ENCODE measurements at regions not wholly inside any gene's neighbourhood (a gene's known extent, or its start where the extent isn't known, plus 50 kb on each side); places are given as distances from the start of the nearest gene placed in this dataset.
"Not testable (repeated sequence)": the region's sequence is repeated elsewhere in the genome, so short reads cannot be mapped to it uniquely, and the experiment has no call there.

GRCh38 chr10:45564303-45564959 lies 108.1 kb downstream of the ZFAND4 start:
- no peak for DNase-seq

DNA sequence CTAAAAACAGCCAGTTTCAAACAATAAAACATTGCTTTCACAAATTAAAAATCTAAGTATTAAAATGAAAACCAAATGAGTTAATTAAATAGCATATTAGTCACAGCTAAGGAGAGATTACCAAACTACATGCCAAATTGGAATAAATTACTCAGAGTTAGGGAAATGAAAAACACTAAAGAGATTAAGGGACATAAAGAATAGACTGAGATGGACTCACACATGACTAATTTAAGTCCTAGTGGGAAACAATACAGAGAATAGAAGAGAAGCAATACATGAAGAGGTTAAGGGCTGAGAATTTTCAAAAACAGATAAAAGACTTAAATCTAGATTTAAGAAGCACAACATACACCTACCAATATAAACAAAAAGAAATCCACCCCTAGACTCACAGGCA lies 110.6 kb downstream of the ZFAND4 start:
- DNase-seq = no peak

DNA sequence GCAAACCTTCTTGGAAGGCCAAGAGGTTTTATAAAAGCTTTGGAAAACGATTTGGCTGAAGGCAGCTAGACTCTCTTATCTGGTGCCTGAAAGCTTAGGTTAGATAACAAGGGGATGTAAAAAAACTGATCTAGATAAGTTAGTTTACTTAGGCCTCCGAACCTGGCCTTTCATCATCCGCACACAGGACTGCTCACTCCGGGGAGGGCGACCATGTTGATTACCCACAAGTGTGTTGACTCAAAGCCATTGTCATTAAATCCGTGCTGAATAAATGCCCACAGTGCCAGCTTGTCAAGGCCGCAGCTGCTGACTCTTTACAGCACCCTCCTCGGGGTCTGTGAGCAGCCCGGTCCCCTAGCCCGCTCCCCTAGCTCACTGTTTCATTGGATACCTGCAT lies 112.3 kb downstream of the ZFAND4 start:
- DNase-seq = no peak

DNA sequence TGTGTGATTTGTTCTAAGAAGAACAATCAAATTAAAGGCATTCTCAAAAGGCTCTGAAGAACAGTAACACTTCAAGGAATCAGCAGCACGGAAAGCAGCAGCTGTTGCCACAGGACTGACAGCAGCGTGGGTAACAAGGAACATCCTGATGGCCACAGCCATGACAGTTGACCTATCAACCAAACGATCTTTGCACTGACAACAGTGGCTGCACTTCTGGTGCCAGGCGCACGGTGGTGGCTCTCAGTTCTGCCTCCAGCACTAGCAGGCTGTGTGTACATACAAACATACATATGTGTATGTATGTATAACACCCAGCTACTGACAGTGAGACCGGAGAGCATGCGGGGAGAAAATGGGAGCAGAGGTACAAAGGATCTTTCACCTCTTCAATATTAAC lies 114.1 kb downstream of the ZFAND4 start:
- no peak for DNase-seq

DNA sequence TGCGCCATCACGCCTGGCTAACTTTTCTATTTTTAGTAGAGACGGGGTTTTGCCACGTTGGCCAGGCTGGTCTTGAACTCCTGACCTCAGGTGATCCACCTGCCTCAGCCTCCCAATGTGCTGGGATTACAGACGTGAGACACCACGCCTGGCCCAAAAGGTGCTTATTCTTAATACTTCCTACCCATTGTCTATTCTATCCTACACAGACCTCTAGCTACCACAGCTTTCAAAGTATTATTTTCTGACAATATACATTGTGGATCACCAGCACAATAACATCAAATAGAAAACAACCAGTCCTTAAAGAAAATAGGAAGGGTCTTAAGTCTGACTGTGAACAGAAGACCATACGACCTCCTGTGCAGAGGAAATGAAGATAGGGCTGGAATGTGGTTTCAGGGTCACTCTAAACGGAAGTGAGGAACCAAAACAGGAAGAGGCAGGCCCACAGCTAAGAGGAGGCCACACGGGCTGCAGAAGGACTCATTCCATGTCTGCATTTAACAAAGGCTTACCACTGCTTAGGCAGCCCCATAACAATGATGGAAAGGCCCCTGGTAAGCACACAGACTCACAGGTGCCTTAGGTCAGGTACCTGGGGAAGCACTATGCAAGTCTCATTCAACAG lies 115.2 kb downstream of the ZFAND4 start:
- peak; percentile 81 for DNase-seq

DNA sequence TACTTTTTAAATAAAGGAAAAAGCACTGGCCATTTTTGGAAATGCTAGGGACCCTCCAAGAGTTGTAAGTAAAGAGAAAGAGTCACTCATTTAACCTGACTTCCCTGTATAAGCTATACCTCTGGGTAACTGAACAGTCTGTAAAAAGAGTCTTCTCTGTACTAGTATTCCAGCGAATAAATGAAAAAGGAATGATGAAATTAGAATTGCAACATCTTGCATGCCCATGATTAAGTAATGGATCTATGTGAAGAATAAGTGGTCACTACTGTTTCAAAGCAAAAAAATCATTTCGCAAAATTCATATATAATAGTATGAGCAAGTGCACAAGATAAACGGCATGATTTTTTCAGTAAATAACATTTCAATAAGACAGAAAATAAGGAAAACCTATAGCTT lies 116.8 kb downstream of the ZFAND4 start:
- DNase-seq = no peak

DNA sequence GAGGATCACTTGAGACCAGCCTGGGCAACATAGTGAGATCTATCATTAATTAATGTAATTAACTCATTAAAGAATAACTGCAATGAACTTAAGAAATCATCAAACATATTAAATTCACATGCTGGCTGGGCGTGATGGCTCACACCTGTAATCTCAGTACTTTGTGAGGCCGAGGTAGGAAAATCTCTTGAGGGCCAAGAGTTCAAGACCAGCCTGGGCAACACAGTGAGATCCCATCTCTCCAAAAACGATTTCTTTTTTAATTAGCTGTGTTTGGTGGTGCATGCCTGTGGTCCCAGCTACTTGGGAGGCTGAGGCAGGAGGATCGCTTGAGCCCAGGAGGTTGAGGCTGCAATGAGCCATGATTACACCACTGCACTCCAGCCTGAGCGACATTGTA lies 117.2 kb downstream of the ZFAND4 start:
- not testable (repeated sequence) for DNase-seq

DNA sequence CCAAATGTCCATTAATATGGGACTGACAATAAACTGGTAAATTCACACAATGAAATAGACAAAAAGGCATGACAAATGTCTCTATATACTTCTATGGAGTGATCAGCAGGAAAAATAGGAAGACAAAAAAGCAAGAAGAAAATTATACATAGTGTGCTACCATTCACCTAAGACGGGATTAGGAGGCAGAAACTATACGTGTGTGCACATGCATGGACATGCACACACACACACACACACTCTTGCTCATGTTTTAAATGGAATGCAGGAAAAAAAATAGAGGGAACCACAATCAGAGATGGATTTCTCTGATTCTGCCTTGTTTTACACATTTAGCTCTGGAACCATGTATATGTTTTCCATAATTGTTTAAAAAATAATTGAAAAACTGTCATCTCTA lies 119.0 kb downstream of the ZFAND4 start:
- DNase-seq = no peak

DNA sequence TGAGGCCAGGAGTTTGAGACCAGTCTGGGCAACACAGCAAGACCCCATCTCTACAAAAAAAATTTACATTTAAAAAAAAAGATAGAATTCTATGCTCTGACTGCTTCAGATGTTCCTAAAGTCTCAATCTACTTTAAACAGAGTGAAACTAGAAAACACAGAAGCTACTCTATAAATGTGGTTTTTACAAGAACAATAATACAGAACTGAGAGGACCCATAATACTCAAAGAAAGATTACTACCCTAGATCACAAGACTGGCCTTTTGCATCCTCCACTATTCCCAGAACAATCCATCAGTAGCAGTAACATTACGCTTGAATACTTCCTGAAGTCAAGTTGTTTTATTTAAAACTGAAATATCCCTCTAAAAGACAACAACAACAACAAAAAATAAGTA lies 119.4 kb downstream of the ZFAND4 start:
- DNase-seq = no peak

- no peak for DNase-seq
Observed at GRCh38 chr10:45552476-45552875, 120.1 kb downstream of the ZFAND4 start.

GRCh38 chr10:45550903-45551786 lies 121.4 kb downstream of the ZFAND4 start:
- DNase-seq = no peak

DNA sequence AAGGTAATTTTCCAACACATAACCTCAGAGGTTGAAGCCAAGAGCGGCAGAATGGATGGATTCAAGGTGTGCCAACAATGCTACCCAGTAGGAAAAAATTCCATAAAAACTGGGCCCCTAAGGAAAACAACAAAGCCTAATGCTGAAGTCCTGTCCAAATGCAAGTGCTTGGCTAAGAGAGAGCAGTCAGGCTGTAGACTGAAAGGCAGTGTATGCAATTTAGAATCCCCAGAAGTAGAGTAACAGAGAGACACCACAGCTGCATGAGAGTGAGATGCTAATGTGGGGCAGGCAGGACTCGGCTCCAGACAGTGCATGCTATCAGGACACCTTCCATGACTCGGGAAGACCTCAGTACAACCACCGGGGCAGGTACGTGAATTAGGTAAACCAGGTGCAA lies 124.5 kb downstream of the ZFAND4 start:
- no peak for DNase-seq

GRCh38 chr10:45547207-45547606 lies 125.4 kb downstream of the ZFAND4 start:
- DNase-seq = no peak

- DNase-seq = no peak
Observed at GRCh38 chr10:45545150-45545549, 127.4 kb downstream of the ZFAND4 start.

DNA sequence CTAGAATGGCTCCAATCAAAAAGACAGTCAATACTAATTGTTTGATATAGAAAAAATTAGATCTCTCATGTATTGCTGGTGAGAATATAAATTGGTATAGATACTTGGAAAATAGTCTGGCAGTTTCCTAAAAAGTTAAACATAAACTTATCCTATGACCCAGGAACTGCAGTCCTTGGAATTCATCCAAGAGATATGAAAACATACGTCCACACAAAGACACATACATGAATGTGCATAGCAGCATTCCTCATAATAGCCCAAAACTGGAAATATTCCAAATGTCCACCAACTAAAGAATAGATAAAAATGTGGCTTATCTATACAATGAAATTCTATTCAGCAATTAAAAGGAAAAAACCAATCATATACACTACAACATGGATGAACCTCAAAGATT lies 128.4 kb downstream of the ZFAND4 start:
- no peak for DNase-seq

DNA sequence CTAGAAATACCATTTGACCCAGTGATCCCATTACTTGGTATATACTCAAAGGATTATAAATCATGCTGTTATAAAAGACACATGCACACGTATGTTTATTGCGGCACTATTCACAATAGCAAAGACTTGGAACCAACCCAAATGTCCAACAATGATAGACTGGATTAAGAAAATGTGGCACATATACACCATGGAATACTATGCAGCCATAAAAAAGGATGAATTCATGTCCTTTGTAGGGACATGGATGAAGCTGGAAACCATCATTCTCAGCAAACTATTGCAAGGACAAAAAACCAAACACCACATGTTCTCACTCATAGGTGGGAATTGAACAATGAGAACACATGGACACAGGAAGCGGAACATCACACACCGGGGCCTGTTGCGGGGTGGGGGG lies 131.5 kb downstream of the ZFAND4 start:
- not testable (repeated sequence) for DNase-seq

GRCh38 chr10:45540589-45540988 lies 132.0 kb downstream of the ZFAND4 start:
- not testable (repeated sequence) for DNase-seq

- not testable (repeated sequence) for DNase-seq
Observed at GRCh38 chr10:45539569-45539968, 133.0 kb downstream of the ZFAND4 start.

DNA sequence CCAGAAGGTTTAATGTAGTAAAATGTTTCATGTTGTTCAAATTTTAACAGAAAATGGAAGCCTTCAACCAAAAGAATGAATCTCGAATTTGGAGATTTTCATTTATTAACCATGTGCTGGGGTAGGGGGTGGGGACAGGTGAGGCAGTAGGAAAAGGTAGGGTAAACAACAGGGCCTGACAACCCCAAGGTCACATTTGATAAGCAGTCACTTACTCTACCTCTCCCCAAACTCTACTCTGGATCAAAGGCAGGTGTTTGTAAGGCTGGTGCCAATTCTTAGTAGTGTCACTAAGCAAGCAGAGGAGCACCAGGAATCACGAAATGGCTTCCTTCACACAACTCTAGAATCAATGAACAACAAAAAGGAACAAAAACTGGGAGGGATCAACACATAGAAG lies 138.0 kb downstream of the ZFAND4 start:
- DNase-seq = no peak

GRCh38 chr10:45532480-45532879 lies 140.1 kb downstream of the ZFAND4 start:
- no peak for DNase-seq

GRCh38 chr10:45526309-45526905 lies 146.2 kb downstream of the ZFAND4 start:
- DNase-seq = no peak

GRCh38 chr10:45520476-45520875 lies 146.5 kb downstream of the ALOX5 start:
- no peak for DNase-seq

GRCh38 chr10:45518741-45519140 lies 144.7 kb downstream of the ALOX5 start:
- DNase-seq = no peak

- DNase-seq = no peak
Observed at GRCh38 chr10:45515630-45516029, 141.6 kb downstream of the ALOX5 start.
